ENCODE measurements at regions not wholly inside any gene's neighbourhood (a gene's known extent, or its start where the extent isn't known, plus 50 kb on each side); places are given as distances from the start of the nearest gene placed in this dataset.

DNA sequence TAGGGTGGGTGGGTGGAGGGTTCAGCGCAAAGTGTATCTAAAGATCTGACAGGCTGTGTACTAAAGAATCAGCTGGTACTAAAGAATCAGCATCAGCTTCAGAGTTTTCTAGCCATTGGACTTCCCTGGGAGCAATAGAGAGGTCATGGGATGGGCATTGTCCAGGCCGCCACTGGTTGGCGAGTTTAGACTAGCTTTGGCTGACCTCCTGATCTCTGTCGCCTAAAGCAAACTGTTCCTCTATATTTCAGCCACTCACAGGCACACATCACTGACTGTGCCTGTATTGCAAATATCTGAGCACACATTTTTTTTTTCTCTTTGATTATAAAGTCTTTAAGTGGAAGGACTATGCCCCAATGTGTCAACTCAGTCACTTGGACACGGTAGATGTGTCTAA lies 267.8 kb upstream of the SKOR2 start:
- ATAC-seq = no peak
- no peak for DNase-seq
- intact Hi-C loops (cut with DNase I, micrococcal nuclease) = no loop called here

DNA sequence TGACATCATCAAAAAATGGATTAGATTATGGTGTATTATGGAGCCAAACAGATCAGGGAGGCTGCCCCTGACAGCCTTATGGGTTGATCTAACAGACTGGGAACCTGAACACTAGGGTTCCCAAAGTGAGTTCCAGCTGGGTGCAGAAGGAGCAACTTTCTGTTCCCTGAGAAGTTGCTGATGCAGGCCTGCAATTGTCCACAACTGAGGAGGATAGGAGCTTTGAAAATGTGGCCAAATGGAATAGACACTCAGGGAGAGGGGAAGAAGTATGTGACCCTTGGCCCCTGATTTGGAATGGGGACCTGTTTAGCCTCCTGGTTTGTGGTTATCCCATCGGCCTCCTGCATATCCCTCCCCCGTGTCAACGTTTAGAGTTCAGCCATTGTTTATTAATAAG lies 262.2 kb upstream of the SKOR2 start:
- ATAC-seq = no peak
- intact Hi-C loops (cut with DNase I, micrococcal nuclease) = no loop called here
- no peak for DNase-seq

DNA sequence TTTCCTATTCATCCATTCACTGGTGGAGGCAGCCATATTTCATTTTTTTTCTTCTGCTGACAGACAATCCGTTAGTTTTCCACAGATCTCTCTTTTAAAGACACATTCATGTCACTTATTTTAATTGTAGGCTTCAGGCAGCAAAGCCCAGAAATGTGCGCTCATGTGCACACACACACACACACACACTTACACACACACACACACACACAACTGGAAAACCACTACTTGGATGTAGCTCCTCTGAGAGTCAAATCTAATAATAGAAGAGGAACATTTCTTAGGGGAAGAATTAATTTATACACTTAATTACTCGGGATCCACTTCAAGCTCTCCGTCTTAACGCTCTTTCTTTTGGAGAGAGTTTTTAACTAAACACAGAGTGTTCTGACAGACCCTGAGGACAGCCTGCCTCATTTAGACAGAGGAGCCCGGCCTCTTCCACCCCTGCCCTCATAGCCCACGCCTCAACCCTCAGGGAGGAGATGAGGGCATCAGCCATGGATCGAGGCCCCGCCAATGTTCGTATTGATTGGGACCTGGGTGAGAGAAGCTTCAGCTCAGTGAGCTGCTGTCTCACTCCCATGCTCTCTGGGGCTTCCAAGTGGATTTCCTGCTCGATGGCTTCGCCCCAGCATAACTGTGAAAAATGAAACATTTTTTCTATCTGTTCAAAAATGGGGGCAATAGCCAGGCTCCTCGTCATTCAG lies 261.4 kb upstream of the SKOR2 start:
- no peak for ATAC-seq
- intact Hi-C loops (cut with DNase I, micrococcal nuclease) = no loop called here
- DNase-seq = no peak

DNA sequence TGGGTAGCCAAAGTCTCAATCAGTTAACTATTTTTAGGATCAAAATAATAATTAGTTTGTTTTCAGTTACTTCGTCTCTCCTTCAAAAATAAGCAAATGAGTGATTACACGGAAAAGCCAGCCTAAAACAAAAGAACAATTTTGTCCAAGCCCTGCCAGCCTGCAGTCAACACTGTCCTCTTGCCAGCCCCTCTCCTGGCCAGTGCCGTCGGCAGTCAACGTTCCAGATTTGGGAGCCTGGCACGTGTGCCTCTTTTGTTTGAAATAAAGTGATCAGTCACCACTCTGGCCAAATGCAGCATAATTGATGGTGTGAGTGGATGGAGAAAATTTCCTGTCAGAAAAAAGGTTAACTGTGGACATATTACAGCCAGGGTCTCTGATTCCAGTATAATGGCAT lies 260.6 kb upstream of the SKOR2 start:
- DNase-seq = no peak
- intact Hi-C loops (cut with DNase I, micrococcal nuclease) = no loop called here
- ATAC-seq = no peak

DNA sequence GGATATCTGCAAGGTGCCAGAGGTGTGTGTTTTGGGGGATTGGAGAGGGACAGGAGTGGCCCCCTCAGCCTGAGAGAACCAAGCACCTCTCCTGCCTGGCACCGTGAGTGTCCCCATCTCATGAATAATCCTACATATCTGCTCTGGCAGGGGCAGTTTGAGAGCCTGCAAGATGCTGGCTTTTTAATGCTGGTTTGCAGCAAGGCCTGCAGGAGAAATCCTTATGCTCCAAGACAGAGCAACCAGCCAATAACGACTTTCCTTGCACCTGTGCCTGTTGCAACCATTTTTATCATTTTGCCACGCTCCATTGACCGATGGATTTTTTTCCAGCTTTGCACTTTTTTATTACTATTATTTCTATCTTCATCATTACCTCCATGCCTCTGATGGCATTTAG lies 259.4 kb upstream of the SKOR2 start:
- intact Hi-C loops (cut with DNase I, micrococcal nuclease) = no loop called here
- DNase-seq = no peak
- no peak for ATAC-seq

DNA sequence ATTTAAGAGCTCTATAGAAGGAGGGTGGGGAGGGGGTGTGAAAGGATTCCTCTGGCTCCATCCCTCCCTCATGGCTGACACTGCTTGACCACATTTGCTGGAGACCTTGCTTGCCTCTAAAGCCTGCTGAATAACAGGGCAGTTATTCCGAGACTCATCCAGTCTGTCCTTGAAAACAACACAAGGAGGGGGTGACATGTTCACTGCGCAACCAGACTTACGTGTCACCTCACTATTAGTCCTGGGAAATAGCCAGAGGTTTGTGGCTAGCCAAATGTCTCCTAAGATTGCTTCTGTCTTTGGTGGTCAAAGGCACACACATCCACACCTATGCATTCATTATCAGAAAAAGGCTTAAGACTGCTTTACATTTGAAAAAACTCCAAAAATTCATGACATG lies 256.2 kb upstream of the SKOR2 start:
- intact Hi-C loops (cut with DNase I, micrococcal nuclease) = no loop called here

DNA sequence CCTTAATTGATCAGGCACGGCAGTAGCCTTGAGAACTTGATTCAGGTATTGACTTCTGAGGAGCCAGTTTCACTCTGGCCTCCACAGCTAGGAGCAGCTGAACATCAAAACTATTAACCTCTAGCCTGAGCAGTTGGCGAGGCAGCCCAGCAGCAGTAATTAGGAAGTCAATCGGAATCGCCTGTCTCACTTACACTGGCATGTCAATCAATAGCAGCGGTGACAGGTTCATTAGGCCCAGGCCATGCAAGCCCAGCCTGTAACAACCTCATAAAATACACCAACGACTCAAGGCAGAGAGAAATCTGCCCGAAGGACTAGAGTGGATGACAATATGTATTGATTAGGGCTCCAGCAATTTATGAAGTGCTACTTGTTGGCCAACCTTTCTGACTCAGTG lies 255.4 kb upstream of the SKOR2 start:
- ATAC-seq (no peak), DNase-seq (no peak)
- intact Hi-C loops (cut with DNase I, micrococcal nuclease) = no loop called here

More for the DNA sequence above, 256.2 kb upstream of the SKOR2 start:
- DNase-seq (no peak), ATAC-seq (no peak)

DNA sequence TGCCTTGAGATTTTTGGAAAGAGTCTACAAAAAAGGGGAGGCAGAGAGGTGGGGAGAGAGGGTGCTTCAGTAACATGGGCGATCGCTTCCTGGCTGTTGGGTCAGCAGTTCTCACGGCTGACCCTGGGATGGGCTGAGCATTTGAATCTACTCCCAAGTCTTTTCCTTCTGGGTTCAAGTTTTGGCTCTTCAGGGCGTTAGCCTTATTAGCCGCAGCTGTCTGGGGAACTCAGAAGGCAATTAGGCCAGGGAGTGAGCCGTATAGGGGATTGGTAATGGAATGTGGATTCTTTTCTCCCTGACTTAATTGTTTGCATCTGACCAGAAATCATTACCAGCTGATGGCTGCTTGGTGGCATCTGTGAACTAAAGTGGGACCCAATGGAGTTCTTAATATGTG lies 250.5 kb upstream of the SKOR2 start:
- no peak for ATAC-seq
- DNase-seq = no peak
- intact Hi-C loops (cut with DNase I, micrococcal nuclease) = no loop called here

DNA sequence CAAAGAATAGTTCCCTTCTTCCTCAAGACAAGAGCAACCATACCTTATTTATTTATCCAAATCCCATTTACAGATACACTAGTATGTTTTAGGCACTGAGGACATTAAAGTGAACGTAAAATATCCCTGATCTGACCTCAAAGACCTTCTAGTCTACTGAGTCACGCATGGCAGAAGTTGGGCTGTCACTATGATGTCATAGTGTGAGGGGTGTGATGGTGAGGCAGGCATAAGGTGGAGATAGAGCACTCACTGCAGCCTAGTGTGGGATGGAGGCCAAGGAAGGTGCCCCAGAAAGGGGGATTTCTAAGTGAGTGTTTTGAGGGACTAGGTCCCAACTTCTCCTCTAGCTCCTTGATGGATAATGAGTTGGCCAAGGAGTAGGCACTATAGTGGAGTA lies 249.5 kb upstream of the SKOR2 start:
- no peak for ATAC-seq
- DNase-seq = no peak
- intact Hi-C loops (cut with DNase I, micrococcal nuclease) = no loop called here

DNA sequence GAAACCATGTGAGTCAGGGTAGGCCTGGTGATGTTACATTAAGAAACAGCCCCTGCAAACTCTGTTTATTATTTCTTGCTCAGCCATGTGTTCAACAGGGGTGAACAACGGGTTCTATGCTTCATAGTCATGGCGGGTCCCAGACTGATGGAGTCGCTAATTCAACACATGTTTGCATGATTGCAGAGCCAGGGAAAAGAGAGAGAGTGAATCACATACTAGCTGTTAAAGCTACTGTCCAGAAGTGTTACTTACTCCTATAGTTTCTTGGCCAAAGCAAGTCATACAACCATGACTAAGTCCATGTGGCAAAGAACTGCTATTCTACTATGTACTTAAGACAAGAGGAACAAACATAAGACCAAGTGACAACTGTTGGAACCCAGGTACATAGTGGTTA lies 241.2 kb upstream of the SKOR2 start:
- ATAC-seq = no peak
- DNase-seq = no peak
- intact Hi-C loops (cut with DNase I, micrococcal nuclease) = no loop called here

DNA sequence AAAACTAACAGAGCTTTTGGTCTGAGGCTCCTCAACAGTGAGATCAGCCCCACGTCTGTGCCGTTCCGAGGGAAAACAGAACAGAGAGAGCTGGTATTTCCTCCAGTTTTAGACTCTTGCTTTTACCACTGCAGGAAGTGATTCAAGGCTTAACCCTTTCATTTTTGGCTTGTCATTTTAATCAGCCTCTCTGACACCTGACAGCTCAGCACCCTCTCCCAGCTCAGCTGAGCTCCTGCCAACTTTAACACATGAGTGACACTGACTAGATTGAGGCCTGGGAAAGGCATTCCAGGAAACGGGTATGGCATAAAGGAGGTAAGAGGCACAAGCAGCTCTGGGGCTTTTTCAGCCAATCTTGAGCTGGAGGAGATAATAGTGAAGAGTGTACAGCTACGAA lies 239.4 kb upstream of the SKOR2 start:
- intact Hi-C loops (cut with DNase I, micrococcal nuclease) = no loop called here
- ATAC-seq = no peak
- no peak for DNase-seq

DNA sequence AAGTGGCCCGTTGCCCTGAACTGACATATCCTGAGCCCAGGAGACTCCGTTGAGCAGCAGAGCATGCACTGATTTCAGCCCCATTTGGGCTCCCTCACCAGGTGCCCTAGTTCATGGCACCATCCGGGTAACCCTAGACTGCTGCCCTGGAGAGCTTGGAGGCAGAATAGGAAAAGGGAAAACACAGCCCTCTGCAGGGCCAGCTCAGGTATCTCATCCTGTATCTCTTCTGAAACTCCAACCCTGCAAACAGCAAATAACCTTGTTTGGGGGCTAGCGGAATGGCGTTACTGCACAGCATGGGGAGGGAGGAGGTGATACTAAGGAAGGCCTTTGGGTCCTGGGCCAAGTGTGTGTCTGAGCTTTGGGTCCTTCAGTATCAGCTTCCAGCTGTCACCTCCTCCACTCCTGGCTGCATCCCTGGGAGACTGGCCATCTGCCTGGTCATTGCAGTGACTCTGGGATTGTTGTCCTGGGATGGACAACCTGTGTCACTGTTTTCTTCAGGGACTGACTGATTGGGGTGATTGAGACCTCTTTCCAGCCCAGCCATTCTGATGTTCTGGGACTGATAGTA lies 233.8 kb upstream of the SKOR2 start:
- intact Hi-C loops (cut with DNase I, micrococcal nuclease) = no loop called here
- ATAC-seq (no peak), DNase-seq (no peak)

DNA sequence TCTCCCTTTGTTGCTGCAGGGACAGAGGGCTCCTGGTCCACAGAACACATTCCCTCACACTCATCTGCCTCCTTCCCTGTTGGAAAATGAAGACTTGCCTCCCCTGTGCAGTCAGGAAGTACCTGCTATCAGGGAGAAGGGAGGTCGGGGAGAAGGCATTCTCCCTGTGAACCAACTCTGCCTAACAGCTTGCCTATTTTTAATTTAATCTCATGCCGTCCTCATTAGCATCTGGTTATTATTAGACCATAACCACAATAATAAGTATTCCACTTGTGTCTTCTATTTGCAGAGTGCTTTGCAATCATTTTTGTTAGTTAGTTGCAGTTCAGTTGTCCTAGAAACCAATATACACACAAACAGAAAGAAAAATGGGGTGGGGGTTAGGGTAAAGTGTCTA lies 232.6 kb upstream of the SKOR2 start:
- DNase-seq (no peak), ATAC-seq (no peak)
- intact Hi-C loops (cut with DNase I, micrococcal nuclease) = no loop called here

DNA sequence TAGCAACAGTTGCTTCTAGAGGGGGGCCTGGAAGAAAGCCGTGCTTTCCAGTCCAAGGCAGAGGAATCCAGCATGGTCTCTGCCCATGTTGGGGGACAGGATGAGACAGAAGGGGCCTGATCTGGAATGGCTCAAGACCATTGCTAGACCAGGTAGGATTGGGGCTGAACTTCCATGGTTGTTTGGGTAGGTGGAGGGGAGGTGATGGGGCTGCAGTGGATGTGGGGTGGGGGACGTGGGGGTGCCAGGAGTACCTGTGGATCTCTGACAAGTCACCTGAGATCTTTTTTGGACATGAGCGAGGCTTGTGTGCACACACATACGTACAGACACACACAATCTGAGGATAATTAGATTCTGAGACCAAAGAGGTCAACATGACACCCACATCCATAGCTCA lies 228.7 kb upstream of the SKOR2 start:
- ATAC-seq (no peak), DNase-seq (no peak)
- intact Hi-C loops (cut with DNase I, micrococcal nuclease) = no loop called here

DNA sequence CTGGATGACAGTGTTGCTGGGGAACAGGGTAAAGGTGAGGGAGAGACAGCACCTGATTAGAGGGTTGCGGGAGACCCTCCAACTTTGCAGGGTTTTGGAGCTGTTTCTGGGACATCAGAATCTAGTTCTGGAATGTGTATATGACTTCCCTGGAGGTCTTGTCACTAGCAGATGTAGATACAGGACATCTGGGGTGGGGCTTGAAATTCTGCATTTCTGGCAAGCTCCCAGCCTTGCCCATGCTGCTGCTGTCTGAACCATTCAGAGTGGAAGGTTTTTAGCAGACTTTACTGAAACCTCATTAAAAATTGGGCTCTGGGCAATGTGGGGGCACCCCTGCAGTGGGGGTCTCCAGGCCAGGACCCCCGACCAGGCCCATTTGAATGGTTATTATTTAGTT lies 220.3 kb upstream of the SKOR2 start:
- intact Hi-C loops (cut with DNase I, micrococcal nuclease) = no loop called here

DNA sequence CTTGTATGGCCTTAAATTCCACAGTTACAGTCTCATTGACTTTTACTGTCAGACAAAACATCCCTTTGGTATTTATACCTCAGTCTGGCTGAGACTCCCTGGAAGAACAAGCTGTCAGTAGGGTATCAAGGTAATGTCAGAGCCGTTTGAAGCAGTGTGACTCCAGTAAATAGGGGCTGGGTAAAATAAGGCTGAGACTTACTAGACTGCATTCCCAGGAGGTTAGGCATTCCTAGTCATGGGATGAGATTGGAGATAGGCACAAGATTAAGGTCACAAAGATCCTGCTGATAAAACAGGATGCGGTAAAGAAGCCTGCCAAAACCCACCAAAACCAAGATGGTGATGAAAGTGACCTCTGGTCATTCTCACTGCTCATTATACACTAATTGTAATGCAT lies 219.5 kb upstream of the SKOR2 start:
- intact Hi-C loops (cut with DNase I, micrococcal nuclease) = no loop called here
- no peak for DNase-seq

More for the DNA sequence above, 220.3 kb upstream of the SKOR2 start:
- DNase-seq (no peak), ATAC-seq (no peak)

DNA sequence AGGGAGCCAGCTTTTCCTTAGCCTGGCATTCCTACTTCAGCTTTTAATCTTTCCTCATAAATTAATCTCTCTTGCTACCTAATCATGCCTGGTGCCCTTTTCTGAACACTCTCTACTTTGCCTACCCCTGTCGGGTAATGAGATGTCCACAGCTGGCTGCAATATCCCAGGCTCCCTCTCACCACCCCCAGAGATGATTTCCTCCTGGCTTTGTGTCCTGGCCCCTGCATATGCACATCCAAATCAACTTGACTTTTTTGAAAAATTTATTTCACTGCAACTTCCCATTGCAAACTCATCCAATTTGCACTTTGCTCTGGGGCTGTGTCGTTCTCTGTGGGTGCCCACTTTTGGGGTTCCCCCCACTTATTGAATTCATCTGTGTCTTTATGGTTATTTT lies 218.1 kb upstream of the SKOR2 start:
- DNase-seq (no peak), ATAC-seq (no peak)
- intact Hi-C loops (cut with DNase I, micrococcal nuclease) = no loop called here

More for the DNA sequence above, 219.5 kb upstream of the SKOR2 start:
- ATAC-seq = no peak

DNA sequence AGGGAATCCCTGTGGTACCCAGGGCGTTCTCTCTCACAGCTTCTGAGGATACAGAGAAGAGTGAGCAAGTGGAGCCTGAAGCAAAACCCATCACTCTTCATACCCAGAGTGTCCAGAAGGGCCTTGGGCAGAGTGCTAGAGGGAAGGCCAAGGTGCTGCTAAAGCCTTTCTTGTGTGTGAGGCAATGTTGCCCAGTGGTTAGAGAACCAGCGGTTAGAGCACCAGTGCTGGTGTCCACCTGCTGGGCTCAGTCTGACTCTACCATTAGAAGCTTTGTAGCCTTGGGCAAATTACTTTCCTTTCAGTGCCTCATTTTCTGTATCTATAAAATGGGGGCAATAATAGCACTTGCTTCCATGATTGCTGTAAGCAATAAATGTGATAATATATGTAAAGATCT lies 210.5 kb upstream of the SKOR2 start:
- DNase-seq = no peak
- no peak for ATAC-seq
- intact Hi-C loops (cut with DNase I, micrococcal nuclease) = no loop called here

DNA sequence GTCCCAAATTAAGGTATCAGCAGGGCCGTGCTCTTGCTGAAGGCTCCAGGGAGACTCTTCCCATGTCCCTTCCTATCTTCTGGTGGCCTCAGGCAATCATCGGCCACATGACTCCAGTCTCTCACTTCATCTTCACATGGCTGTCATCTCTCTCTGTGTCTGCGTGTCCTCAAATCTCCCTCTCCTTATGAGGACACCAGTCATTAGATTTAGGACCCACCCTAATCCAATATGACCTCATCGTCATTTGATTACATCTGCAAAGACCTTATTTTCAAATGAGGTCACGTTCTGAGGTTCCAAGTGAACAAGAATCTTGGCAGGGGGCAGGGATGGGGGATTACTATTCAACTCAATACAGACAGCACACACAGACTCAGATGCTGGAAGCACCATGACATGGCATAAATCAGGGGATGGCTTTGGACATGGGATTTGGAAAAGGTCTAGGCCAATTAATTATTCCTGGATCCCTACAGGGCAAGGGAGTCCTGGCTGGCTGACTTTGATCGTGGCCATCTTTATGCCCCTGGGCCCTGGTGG lies 210.0 kb upstream of the SKOR2 start:
- ATAC-seq (no peak), DNase-seq (no peak)
- intact Hi-C loops (cut with DNase I, micrococcal nuclease) = no loop called here

DNA sequence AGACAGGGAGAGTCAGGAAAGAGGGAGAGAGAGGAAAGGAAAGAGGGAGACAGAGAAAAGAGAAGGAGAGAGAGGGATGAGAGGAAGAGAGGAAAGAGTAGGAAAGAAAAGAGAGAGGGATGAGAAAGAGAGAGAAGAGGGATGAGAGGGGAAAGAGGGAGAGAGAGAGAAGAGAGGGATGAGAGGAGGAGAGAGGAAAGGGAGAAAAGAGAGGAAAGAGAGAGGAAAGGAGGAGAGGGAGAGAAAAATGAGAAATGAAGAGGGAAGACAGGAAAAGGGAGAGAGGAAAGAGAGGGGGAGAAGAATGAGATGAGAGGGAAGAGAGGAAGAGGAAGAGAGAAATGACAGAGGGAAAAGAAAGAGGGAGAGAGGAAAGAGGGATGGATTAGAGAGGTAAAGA lies 207.0 kb upstream of the SKOR2 start:
- intact Hi-C loops (cut with DNase I, micrococcal nuclease) = no loop called here
- ATAC-seq = no peak
- DNase-seq = no peak

DNA sequence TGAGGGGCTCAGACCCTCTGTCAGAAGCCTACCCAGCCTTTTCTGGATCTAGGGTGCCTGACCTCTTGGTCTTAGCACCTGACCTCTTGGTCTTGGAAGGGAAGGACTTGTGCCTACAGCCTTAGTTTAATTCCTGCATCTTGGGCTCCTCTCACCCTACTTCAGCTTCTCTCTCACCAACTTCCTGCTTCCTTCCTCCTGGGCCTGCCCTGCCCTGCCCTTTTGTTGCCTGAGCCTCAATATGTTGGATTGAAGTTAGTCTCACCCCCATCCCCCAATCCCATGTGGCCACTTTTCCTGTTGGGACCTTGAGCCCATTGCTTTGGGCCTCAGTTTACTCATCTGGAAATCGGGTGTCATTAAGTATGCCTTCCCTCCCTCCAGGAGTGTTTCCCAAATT lies 206.2 kb upstream of the SKOR2 start:
- DNase-seq (peak in 1 of 2 donors; percentile 19), ATAC-seq (peak; percentile 85)
- intact Hi-C loops (cut with DNase I, micrococcal nuclease) = no loop called here

Data from left colon (tissue), 2 donors.